ENCODE measurements at regions not wholly inside any gene's neighbourhood (a gene's known extent, or its start where the extent isn't known, plus 50 kb on each side); places are given as distances from the start of the nearest gene placed in this dataset.

GRCh38 chr13:44843403-44843802 lies 145.9 kb downstream of the NUFIP1 start:
- TF ChIP-seq CTCF (IDR thresholded peaks at IDR 0.05; ENCODE audit: low read length) (no peak), EZH2 (optimal IDR thresholded peaks at IDR 0.05; ENCODE audit: low read depth, low read length) (no peak)
